Osteoblast (primary cell): ENCODE measurements at regions not wholly inside any gene's neighbourhood (a gene's known extent, or its start where the extent isn't known, plus 50 kb on each side); places are given as distances from the start of the nearest gene placed in this dataset.

Experiments used
- DNase-seq: peaks from one replicate; pipeline ENCODE4 v3.0.0; 2011; ENCODE audit warnings: low spot score, mixed read lengths; ENCODE audit not compliant: insufficient read length; ENCODE audit errors: missing footprints
- H2AFZ ChIP-seq: 2 replicates; pipeline ENCODE4 v1.6.0; 2011; ENCODE audit warnings: mild to moderate bottlenecking, low read length
- H3K27ac ChIP-seq: 2 replicates; pipeline ENCODE4 v1.5.1; 2011; ENCODE audit warnings: mild to moderate bottlenecking, low read depth, low read length, moderate library complexity
- H3K27me3 ChIP-seq: 2 replicates; pipeline ENCODE4 v1.6.0; 2012; ENCODE audit warnings: mild to moderate bottlenecking, control low read depth, inconsistent platforms, low read length, moderate library complexity; ENCODE audit not compliant: insufficient read depth
- H3K36me3 ChIP-seq: 2 replicates; pipeline ENCODE4 v1.5.1; 2011; ENCODE audit warnings: mild to moderate bottlenecking, low read length, control low read depth, moderate library complexity; ENCODE audit not compliant: insufficient read depth
- H3K4me1 ChIP-seq: 2 replicates; pipeline ENCODE4 v1.5.1; 2011; ENCODE audit warnings: mild to moderate bottlenecking, low read length, control low read depth, moderate library complexity; ENCODE audit not compliant: insufficient read depth
- H3K4me2 ChIP-seq: 2 replicates; pipeline ENCODE4 v1.6.0; 2011; ENCODE audit warnings: mild to moderate bottlenecking, low read length; ENCODE audit not compliant: insufficient read depth
- H3K4me3 ChIP-seq: fragments of 200-600 bp; sonication (generic); 3 replicates; pipeline ENCODE4 v1.5.1; 2012; ENCODE audit warnings: mild to moderate bottlenecking, low read length, inconsistent platforms; ENCODE audit not compliant: insufficient read depth
- H3K79me2 ChIP-seq: 2 replicates; pipeline ENCODE4 v1.6.0; 2012; ENCODE audit warnings: mild to moderate bottlenecking, low read length, control low read depth, inconsistent platforms; ENCODE audit not compliant: insufficient read depth
- H3K9me3 ChIP-seq: 2 replicates; pipeline ENCODE4 v1.5.1; 2011; ENCODE audit warnings: low read depth, low read length, control low read depth
- H4K20me1 ChIP-seq: 2 replicates; pipeline ENCODE4 v1.6.0; 2012; ENCODE audit warnings: mild to moderate bottlenecking, low read length, control low read depth; ENCODE audit not compliant: insufficient read depth
- CTCF ChIP-seq: IDR thresholded peaks from 2 replicates; pipeline ENCODE4 v1.5.1; 2011; ENCODE audit warnings: mild to moderate bottlenecking, low read depth, low read length, moderate library complexity; ENCODE audit errors: extremely low read depth

GRCh38 chr4:77538574-77539157 is 67.0 kb upstream of the CXCL13 start:
- no peaks in the 10 kb centered on the region for H4K20me1 ChIP-seq
- no peak overlapping the region for H3K4me3 ChIP-seq
- no peaks in the 10 kb centered on the region for H3K36me3 ChIP-seq
- no peak overlapping the region for H2AFZ ChIP-seq
- H3K9me3 ChIP-seq: no peaks in the 10 kb centered on the region
- peak overlapping the region; percentile 25 for H3K4me2 ChIP-seq
- no peak overlapping the region for H3K27ac ChIP-seq
- DNase-seq: no peak
- H3K4me1 ChIP-seq: peaks cover 13% of the 10 kb centered on the region
- no peak for TF ChIP-seq CTCF
- peaks cover 35% of the 10 kb centered on the region for H3K27me3 ChIP-seq
- no peaks in the 10 kb centered on the region for H3K79me2 ChIP-seq
